GM18502 (cell line): ENCODE measurements at regions not wholly inside any gene's neighbourhood (a gene's known extent, or its start where the extent isn't known, plus 50 kb on each side); places are given as distances from the start of the nearest gene placed in this dataset.

Experiments
- ATAC-seq: cut with Tn5 transposase; IDR thresholded peaks from one replicate; pipeline ENCODE4 v1.9.1; 2021; ENCODE audit warnings: mild to moderate bottlenecking; ENCODE audit not compliant: unreplicated experiment, poor library complexity

- no peak for ATAC-seq
Observed at GRCh38 chr10:28250782-28251181, 52.1 kb downstream of the MPP7 start.

GRCh38 chr10:28250358-28250757, 52.5 kb downstream of the MPP7 start:
- no peak for ATAC-seq

- no peak for ATAC-seq
Observed at GRCh38 chr10:28249512-28249911, 53.4 kb downstream of the MPP7 start.

- ATAC-seq = no peak
Observed at GRCh38 chr10:28248092-28248491, 54.8 kb downstream of the MPP7 start.

GRCh38 chr10:28246023-28246422, 56.8 kb downstream of the MPP7 start:
- ATAC-seq = no peak

- no peak for ATAC-seq
Observed at GRCh38 chr10:28243923-28244322, 58.9 kb downstream of the MPP7 start.

GRCh38 chr10:28242555-28243204, 60.2 kb downstream of the MPP7 start:
- ATAC-seq = no peak

GRCh38 chr10:28241741-28242399, 61.0 kb downstream of the MPP7 start:
- ATAC-seq = peak; percentile 72

GRCh38 chr10:28240400-28240799, 62.5 kb downstream of the MPP7 start:
- no peak for ATAC-seq

GRCh38 chr10:28236591-28236990, 66.3 kb downstream of the MPP7 start:
- ATAC-seq = no peak

GRCh38 chr10:28220811-28221210, 82.1 kb downstream of the MPP7 start:
- ATAC-seq = no peak

GRCh38 chr10:28219251-28219650, 83.6 kb downstream of the MPP7 start:
- no peak for ATAC-seq

GRCh38 chr10:28217848-28218247, 85.0 kb downstream of the MPP7 start:
- no peak for ATAC-seq

GRCh38 chr10:28215930-28216329, 86.9 kb downstream of the MPP7 start:
- no peak for ATAC-seq

- ATAC-seq = no peak
Observed at GRCh38 chr10:28214219-28214618, 88.6 kb downstream of the MPP7 start.

- no peak for ATAC-seq
Observed at GRCh38 chr10:28211759-28212158, 91.1 kb downstream of the MPP7 start.

GRCh38 chr10:28207799-28208198, 95.1 kb downstream of the MPP7 start:
- no peak for ATAC-seq

- no peak for ATAC-seq
Observed at GRCh38 chr10:28202941-28203352, 99.9 kb downstream of the MPP7 start.

GRCh38 chr10:28201410-28202400, 101.2 kb downstream of the MPP7 start:
- ATAC-seq = no peak

GRCh38 chr10:28200775-28201174, 102.1 kb downstream of the MPP7 start:
- no peak for ATAC-seq

- ATAC-seq = no peak
Observed at GRCh38 chr10:28199941-28200340, 102.9 kb downstream of the MPP7 start.
